Tibial nerve (tissue), 4 donors: ENCODE measurements at regions not wholly inside any gene's neighbourhood (a gene's known extent, or its start where the extent isn't known, plus 50 kb on each side); places are given as distances from the start of the nearest gene placed in this dataset.

ENCODE experiments used
- DNase-seq, 2 donors: peaks; one replicate each; pipeline ENCODE4 v3.0.0-alpha.2; 2019; ENCODE audit warnings: low spot score in 2 of 2
- H3K27ac ChIP-seq, 4 donors: fragments of 200-600 bp; sonication (generic) in 3 of 4; one replicate each; pipeline ENCODE4 v1.5.1; 2017 to 2019; ENCODE audit warnings: mild to moderate bottlenecking in 1 of 4
- H3K27me3 ChIP-seq, 2 donors: fragments of 200-600 bp; sonication (generic) in 1 of 2; one replicate each; pipeline versions ENCODE4 v1.5.1 to v1.6.0; 2017 to 2019
- H3K36me3 ChIP-seq, 3 donors: fragments of 200-600 bp; sonication (generic); one replicate each; pipeline ENCODE4 v1.5.1; 2018 to 2019
- H3K4me1 ChIP-seq, 4 donors: fragments of 200-600 bp; sonication (generic) in 3 of 4; one replicate each; pipeline ENCODE4 v1.5.1; 2017 to 2019
- H3K4me3 ChIP-seq, 4 donors: fragments of 200-600 bp; sonication (generic) in 3 of 4; one replicate each; pipeline ENCODE4 v1.5.1; 2017 to 2019; ENCODE audit warnings: mild to moderate bottlenecking in 1 of 4, moderate library complexity in 1 of 4
- H3K9me3 ChIP-seq, 4 donors: fragments of 200-600 bp; sonication (generic) in 3 of 4; one replicate each; pipeline ENCODE4 v1.5.1; 2017 to 2019
- EP300 ChIP-seq, 2 donors: sonication (generic); formaldehyde crosslinking; IDR thresholded peaks; one replicate each; pipeline ENCODE4 v1.6.1; 2017; ENCODE audit warnings: antibody characterized with exemption in 2 of 2, mild to moderate bottlenecking in 1 of 2
- POLR2A ChIP-seq, 2 donors: fragments of 450-650 bp; IDR thresholded peaks; one replicate each; pipeline ENCODE4 v1.6.1; 2017; ENCODE audit warnings: antibody characterized with exemption in 2 of 2, mild to moderate bottlenecking in 2 of 2, moderate library complexity in 2 of 2
- WGBS, 2 donors: methylation state at CpG; one replicate each; pipeline ENCODE4 v1.1.5; 2018; 5-methylcytosine and 5-hydroxymethylcytosine counted together
- TF ChIP-seq, protein P1 (sequence below), 5 experiments: fragments of 200-600 bp in 3 of 5; fragments of 450-650 bp in 2 of 5; sonication (generic) in 3 of 5; IDR thresholded peaks; one replicate each; pipeline ENCODE4 v1.5.1; 2016 to 2019; ENCODE audit warnings: antibody characterized with exemption in 5 of 5, mild to moderate bottlenecking in 3 of 5, moderate library complexity in 2 of 5

DNA sequence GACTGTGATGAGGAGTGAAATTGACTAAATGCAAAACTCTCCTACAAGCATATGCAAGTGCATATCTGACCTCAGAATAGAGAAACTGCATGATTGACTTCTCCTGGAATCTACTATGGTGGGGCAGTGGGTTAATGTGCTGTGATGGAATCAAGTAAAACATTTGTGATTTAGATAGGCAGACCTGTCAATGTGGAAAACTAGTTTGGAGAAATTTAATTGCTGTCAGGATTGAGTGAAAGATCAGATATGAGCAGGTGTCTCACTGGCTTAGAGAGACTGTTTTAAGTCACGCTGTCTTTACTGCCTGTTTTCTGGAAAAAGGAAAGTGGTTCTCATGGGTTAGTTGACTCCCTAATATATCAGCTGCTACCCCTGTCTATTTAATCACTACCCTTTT lies 881.0 kb upstream of the CNTNAP5 start:
- no peaks in the 10 kb centered on the region for H3K9me3 ChIP-seq
- 87 to 89% methylated on average over 1 of the region's 1 CpG for WGBS, 2 donors
- H3K27ac ChIP-seq, result no peak overlapping the region
- H3K27me3 ChIP-seq, result no peaks in the 10 kb centered on the region
- H3K4me3 ChIP-seq, result no peak overlapping the region
- DNase-seq, result no peak
- H3K36me3 ChIP-seq, result no peaks in the 10 kb centered on the region
- TF ChIP-seq POLR2A (IDR thresholded peaks at IDR 0.05), result no peak
- TF ChIP-seq EP300 (IDR thresholded peaks at IDR 0.05), result no peak
- TF ChIP-seq, protein P1, sequence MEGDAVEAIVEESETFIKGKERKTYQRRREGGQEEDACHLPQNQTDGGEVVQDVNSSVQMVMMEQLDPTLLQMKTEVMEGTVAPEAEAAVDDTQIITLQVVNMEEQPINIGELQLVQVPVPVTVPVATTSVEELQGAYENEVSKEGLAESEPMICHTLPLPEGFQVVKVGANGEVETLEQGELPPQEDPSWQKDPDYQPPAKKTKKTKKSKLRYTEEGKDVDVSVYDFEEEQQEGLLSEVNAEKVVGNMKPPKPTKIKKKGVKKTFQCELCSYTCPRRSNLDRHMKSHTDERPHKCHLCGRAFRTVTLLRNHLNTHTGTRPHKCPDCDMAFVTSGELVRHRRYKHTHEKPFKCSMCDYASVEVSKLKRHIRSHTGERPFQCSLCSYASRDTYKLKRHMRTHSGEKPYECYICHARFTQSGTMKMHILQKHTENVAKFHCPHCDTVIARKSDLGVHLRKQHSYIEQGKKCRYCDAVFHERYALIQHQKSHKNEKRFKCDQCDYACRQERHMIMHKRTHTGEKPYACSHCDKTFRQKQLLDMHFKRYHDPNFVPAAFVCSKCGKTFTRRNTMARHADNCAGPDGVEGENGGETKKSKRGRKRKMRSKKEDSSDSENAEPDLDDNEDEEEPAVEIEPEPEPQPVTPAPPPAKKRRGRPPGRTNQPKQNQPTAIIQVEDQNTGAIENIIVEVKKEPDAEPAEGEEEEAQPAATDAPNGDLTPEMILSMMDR (IDR thresholded peaks at IDR 0.05), result no peak
- H3K4me1 ChIP-seq, result no peaks in the 10 kb centered on the region

DNA sequence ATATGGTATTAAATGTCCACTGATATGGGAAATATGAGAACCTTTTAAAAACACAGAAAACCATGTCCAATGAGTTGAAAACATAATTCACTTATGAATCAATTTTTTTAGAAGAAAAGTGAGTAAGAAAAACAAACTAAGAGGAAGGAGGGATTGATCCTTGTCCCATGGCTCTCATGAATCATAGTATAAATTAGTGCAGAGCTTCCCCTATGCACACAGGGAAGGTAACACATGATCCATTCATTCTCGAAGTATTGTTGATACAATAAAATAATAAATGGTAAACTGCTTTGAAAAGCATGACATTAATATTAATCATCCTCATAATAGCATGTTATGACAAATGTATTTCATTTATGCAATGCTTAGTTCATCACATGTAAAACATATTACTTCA lies 872.0 kb upstream of the CNTNAP5 start:
- Histone ChIP-seq H3K4me3 (no peak overlapping the region), H3K9me3 (no peaks in the 10 kb centered on the region), H3K27ac (no peak overlapping the region), H3K27me3 (no peaks in the 10 kb centered on the region), H3K4me1 (no peaks in the 10 kb centered on the region), H3K36me3 (no peaks in the 10 kb centered on the region)
- WGBS, 2 donors, result 51 to 61% methylated on average over 1 of the region's 1 CpG
- DNase-seq, result no peak
- TF ChIP-seq, protein P1 (IDR thresholded peaks at IDR 0.05), result no peak
- TF ChIP-seq EP300 (IDR thresholded peaks at IDR 0.05) (no peak), POLR2A (IDR thresholded peaks at IDR 0.05) (no peak)

DNA sequence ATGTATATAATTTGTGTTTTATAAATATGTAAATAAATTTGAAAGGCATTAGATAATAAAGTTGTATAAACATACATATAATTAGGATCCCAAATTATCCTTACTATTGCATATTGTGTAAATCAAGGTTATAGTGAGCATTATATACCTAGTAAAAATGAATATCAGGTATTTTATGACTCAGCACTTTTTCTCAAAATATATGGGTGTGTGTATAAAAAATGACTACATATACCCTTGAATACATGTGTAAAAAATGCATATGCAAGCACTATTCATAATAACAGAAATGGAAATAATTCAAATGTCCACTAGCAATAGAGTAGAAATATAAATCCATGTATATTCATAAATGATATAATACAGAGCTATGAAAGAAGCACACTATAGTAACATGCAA lies 870.9 kb upstream of the CNTNAP5 start:
- Histone ChIP-seq H3K36me3 (no peaks in the 10 kb centered on the region), H3K4me3 (no peak overlapping the region), H3K27ac (no peak overlapping the region), H3K27me3 (no peaks in the 10 kb centered on the region), H3K9me3 (no peaks in the 10 kb centered on the region), H3K4me1 (no peaks in the 10 kb centered on the region)
- no peak for DNase-seq
- TF ChIP-seq, protein P1 (IDR thresholded peaks at IDR 0.05), result no peak
- TF ChIP-seq POLR2A (IDR thresholded peaks at IDR 0.05) (no peak), EP300 (IDR thresholded peaks at IDR 0.05) (no peak)

DNA sequence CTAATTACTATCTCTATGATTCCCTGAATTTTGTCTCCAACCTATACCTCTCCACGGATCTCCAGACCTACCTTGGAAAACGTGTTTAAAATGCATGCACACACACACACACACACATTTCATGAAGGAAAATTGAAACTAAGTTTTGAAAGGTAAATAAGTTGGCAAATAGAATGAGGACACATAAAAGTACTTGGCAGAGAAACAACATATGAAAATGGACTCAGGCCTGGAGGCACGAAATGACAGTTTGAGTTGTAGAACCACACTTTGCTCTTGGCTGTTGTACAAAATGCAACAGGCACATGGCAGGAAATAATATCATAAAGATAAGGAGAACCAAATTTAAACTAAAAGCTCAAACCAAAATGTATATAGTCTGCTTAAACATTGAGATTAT lies 868.1 kb upstream of the CNTNAP5 start:
- Histone ChIP-seq H3K27me3 (no peaks in the 10 kb centered on the region), H3K9me3 (no peaks in the 10 kb centered on the region), H3K4me3 (no peak overlapping the region), H3K36me3 (no peaks in the 10 kb centered on the region), H3K27ac (no peak overlapping the region), H3K4me1 (no peaks in the 10 kb centered on the region)
- TF ChIP-seq POLR2A (IDR thresholded peaks at IDR 0.05), result no peak
- no peak for TF ChIP-seq EP300 (IDR thresholded peaks at IDR 0.05)
- TF ChIP-seq, protein P1 (IDR thresholded peaks at IDR 0.05), result no peak
- 79 to 84% methylated on average over 3 of the region's 3 CpGs for WGBS, 2 donors
- no peak for DNase-seq

DNA sequence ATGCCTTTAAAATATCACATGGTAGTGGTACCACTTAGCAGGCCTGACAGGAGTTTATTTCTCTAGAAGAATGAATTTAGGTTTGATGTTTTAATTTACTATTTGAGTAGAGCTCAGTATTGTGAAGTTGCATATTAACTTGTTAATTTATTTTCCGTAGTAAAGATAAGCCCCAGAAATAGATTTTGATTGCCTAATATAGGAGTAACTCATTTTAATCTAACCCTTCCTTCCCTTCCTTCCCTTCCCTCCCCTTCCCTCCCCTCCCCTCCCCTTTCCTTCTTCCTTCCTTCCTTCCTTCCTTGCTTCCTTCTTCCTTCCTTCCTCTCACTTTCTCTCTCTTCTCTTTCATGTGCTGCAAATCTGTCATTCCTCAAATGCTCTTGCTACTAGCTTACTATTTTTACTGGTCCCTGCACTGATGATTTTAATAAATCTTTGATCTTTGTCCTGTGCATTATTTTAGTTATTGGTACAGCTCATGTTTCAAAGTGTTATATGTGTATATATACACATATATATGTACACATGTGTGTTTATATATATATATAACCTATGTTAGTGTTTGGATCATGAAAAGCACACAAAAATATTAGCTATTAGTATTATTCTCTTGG lies 862.6 kb upstream of the CNTNAP5 start:
- no peaks in the 10 kb centered on the region for H3K27me3 ChIP-seq
- 79 to 82% methylated on average over 1 of the region's 1 CpG for WGBS, 2 donors
- no peaks in the 10 kb centered on the region for H3K36me3 ChIP-seq
- H3K4me1 ChIP-seq, result no peaks in the 10 kb centered on the region
- no peaks in the 10 kb centered on the region for H3K9me3 ChIP-seq
- no peak for DNase-seq
- no peak overlapping the region for H3K27ac ChIP-seq
- no peak overlapping the region for H3K4me3 ChIP-seq
- TF ChIP-seq, protein P1 (IDR thresholded peaks at IDR 0.05), result no peak
- TF ChIP-seq POLR2A (IDR thresholded peaks at IDR 0.05) (no peak), EP300 (IDR thresholded peaks at IDR 0.05) (no peak)
